DOHH2 (cell line): ENCODE measurements at regions not wholly inside any gene's neighbourhood (a gene's known extent, or its start where the extent isn't known, plus 50 kb on each side); places are given as distances from the start of the nearest gene placed in this dataset.
"Not testable (repeated sequence)": the region's sequence is repeated elsewhere in the genome, so short reads cannot be mapped to it uniquely, and the experiment has no call there.

Experiments
- H3F3A ChIP-seq: fragments of 200-600 bp; sonication (generic), shearing (Covaris generic); 2 replicates; pipeline ENCODE4 v1.6.0; 2016; ENCODE audit warnings: antibody characterized with exemption, mild to moderate bottlenecking; ENCODE audit not compliant: control insufficient read depth, insufficient read depth
- H3K27ac ChIP-seq: fragments of 200-600 bp; sonication (generic); 2 replicates; pipeline ENCODE4 v1.5.1; 2014; ENCODE audit warnings: low read depth, mild to moderate bottlenecking, low read length, moderate library complexity
- H3K27me3 ChIP-seq: fragments of 200-600 bp; sonication (generic); 2 replicates; pipeline ENCODE4 v1.6.1; 2014; ENCODE audit warnings: mild to moderate bottlenecking, low read length, mixed read lengths; ENCODE audit not compliant: control insufficient read depth
- H3K36me3 ChIP-seq: fragments of 200-600 bp; sonication (generic); 2 replicates; pipeline ENCODE4 v1.6.1; 2014; ENCODE audit warnings: mild to moderate bottlenecking, low read length, moderate library complexity, mixed read lengths; ENCODE audit not compliant: control insufficient read depth
- H3K4me1 ChIP-seq: fragments of 200-600 bp; sonication (generic); 2 replicates; pipeline ENCODE4 v1.6.1; 2014; ENCODE audit warnings: mild to moderate bottlenecking, low read length, mixed read lengths; ENCODE audit not compliant: control insufficient read depth
- H3K4me2 ChIP-seq: fragments of 200-600 bp; sonication (generic); 2 replicates; pipeline ENCODE4 v1.6.0; 2014; ENCODE audit warnings: mild to moderate bottlenecking, low read length, moderate library complexity
- H3K4me3 ChIP-seq: fragments of 200-600 bp; sonication (generic); 2 replicates; pipeline ENCODE4 v1.5.1; 2014; ENCODE audit warnings: mild to moderate bottlenecking, low read length, mixed read lengths
- H3K79me2 ChIP-seq: fragments of 200-600 bp; sonication (generic); 2 replicates; pipeline ENCODE4 v1.6.1; 2014; ENCODE audit warnings: mild to moderate bottlenecking, low read length, mixed read lengths; ENCODE audit not compliant: control insufficient read depth
- H3K9me2 ChIP-seq: fragments of 200-600 bp; sonication (generic); replicated peaks from 2 replicates; pipeline ENCODE4 v1.6.1; 2014; ENCODE audit warnings: mild to moderate bottlenecking, low read length, mixed read lengths; ENCODE audit not compliant: control insufficient read depth
- H3K9me3 ChIP-seq: fragments of 200-600 bp; sonication (generic); 2 replicates; pipeline ENCODE4 v1.6.1; 2014; ENCODE audit warnings: antibody characterized with exemption, low read length, mixed read lengths; ENCODE audit not compliant: control insufficient read depth, insufficient read depth
- H4K20me1 ChIP-seq: fragments of 200-600 bp; sonication (generic); 2 replicates; pipeline ENCODE4 v1.6.0; 2014; ENCODE audit warnings: low read depth, mild to moderate bottlenecking, antibody characterized with exemption, low read length, moderate library complexity; ENCODE audit not compliant: control insufficient read depth, insufficient read depth
- CTCF ChIP-seq: fragments of 200-600 bp; sonication (generic); IDR thresholded peaks from one replicate; pipeline ENCODE4 v1.5.1; 2014; ENCODE audit warnings: antibody characterized with exemption, mild to moderate bottlenecking, low read depth, low read length; ENCODE audit not compliant: poor library complexity, severe bottlenecking
- EZH2phosphoT487 ChIP-seq: fragments of 200-600 bp; sonication (generic); IDR thresholded peaks from 2 replicates; pipeline ENCODE4 v1.6.1; 2017; ENCODE audit warnings: borderline replicate concordance, mild to moderate bottlenecking, antibody characterized with exemption, low read length, moderate library complexity, mixed read lengths

- no peak overlapping the region for H3K27ac ChIP-seq
- no peak overlapping the region for H3K4me3 ChIP-seq
- H3K9me2 ChIP-seq: no peaks in the 10 kb centered on the region
- H3K79me2 ChIP-seq: no peaks in the 10 kb centered on the region
- H3K27me3 ChIP-seq: peaks cover 27% of the 10 kb centered on the region
- TF ChIP-seq CTCF (no peak), EZH2phosphoT487 (no peak)
- H3F3A ChIP-seq: no peaks in the 10 kb centered on the region
- no peaks in the 10 kb centered on the region for H3K36me3 ChIP-seq
- peak overlapping the region; percentile 51; the same call in 1 of the 2 replicates for H3K4me2 ChIP-seq
- H3K4me1 ChIP-seq: no peaks in the 10 kb centered on the region; the same call in 1 of the 2 replicates
- H3K9me3 ChIP-seq: no peaks in the 10 kb centered on the region
- no peaks in the 10 kb centered on the region for H4K20me1 ChIP-seq
Observed at GRCh38 chr17:21512307-21513011, 136.3 kb downstream of the KCNJ12 start.

- TF ChIP-seq CTCF: peak; percentile 72
- TF ChIP-seq EZH2phosphoT487: no peak
- H3K4me3 ChIP-seq: no peak overlapping the region
- H3K4me2 ChIP-seq: peak overlapping the region; percentile 51; the same call in 1 of the 2 replicates
Observed at GRCh38 chr17:21513012-21513570, 136.9 kb downstream of the KCNJ12 start.

GRCh38 chr17:21514567-21514966 lies 138.4 kb downstream of the KCNJ12 start:
- not testable (repeated sequence) for H3K4me3 ChIP-seq, H3K4me1 ChIP-seq, H3K36me3 ChIP-seq, H3K9me3 ChIP-seq, H3K27ac ChIP-seq, H3K79me2 ChIP-seq, H3K9me2 ChIP-seq, H4K20me1 ChIP-seq, H3F3A ChIP-seq, H3K4me2 ChIP-seq
- H3K27me3 ChIP-seq: peaks cover 27% of the 10 kb centered on the region

More at GRCh38 chr17:21513012-21513570, 136.9 kb downstream of the KCNJ12 start:
- no peaks in the 10 kb centered on the region for H3K9me2 ChIP-seq
- no peaks in the 10 kb centered on the region for H3F3A ChIP-seq
- H3K4me1 ChIP-seq: no peaks in the 10 kb centered on the region; the same call in 1 of the 2 replicates
- H3K79me2 ChIP-seq: no peaks in the 10 kb centered on the region
- peaks cover 27% of the 10 kb centered on the region for H3K27me3 ChIP-seq
- H3K27ac ChIP-seq: no peak overlapping the region
- no peaks in the 10 kb centered on the region for H3K9me3 ChIP-seq
- H4K20me1 ChIP-seq: no peaks in the 10 kb centered on the region
- no peaks in the 10 kb centered on the region for H3K36me3 ChIP-seq

GRCh38 chr17:21517538-21518293 lies 141.6 kb downstream of the KCNJ12 start:
- Histone ChIP-seq H3K79me2 (no peaks in the 10 kb centered on the region), H3K27ac (no peak overlapping the region), H3K36me3 (no peaks in the 10 kb centered on the region), H3K9me2 (no peaks in the 10 kb centered on the region), H3K4me2 (no peak overlapping the region), H4K20me1 (no peaks in the 10 kb centered on the region), H3F3A (no peaks in the 10 kb centered on the region), H3K9me3 (no peaks in the 10 kb centered on the region), H3K27me3 (peaks cover 6% of the 10 kb centered on the region; the same call in 1 of the 2 replicates), H3K4me1 (no peaks in the 10 kb centered on the region; the same call in 1 of the 2 replicates), H3K4me3 (no peak overlapping the region)
- no peak for TF ChIP-seq EZH2phosphoT487
- TF ChIP-seq CTCF: no peak
